Activated T-helper 1 cell treated with anti-CD3 and anti-CD28 coated beads, Interleukin-2, amount 50 U/mL, for 16 hours (primary cell): ENCODE measurements at regions not wholly inside any gene's neighbourhood (a gene's known extent, or its start where the extent isn't known, plus 50 kb on each side); places are given as distances from the start of the nearest gene placed in this dataset.

Experiments used
- DNase-seq, 2 donors: peaks; one replicate each; pipeline ENCODE4 v3.0.0-alpha.2; 2020; ENCODE audit warnings: low read depth in 1 of 2, low spot score in 1 of 2

DNA sequence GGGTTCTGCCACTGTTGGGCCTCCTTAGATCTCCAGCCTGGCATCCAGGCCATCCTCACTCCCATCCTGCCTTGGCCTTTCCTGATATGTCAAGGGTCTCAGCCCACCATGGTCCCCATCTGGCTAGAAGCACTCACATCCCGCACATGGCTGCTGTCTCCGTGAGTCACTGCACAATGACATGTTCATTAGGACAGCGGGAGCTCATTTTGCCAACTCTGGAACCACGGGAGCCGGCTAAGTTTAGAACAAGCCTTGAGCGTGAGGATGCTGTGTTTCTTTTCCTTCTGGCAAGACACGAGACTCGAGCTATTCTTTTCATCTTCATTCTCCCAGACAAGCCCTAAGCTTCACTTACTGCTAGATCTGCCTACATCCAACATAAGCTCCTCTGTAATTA lies 65.7 kb upstream of the KSR1 start:
- no peak for DNase-seq

DNA sequence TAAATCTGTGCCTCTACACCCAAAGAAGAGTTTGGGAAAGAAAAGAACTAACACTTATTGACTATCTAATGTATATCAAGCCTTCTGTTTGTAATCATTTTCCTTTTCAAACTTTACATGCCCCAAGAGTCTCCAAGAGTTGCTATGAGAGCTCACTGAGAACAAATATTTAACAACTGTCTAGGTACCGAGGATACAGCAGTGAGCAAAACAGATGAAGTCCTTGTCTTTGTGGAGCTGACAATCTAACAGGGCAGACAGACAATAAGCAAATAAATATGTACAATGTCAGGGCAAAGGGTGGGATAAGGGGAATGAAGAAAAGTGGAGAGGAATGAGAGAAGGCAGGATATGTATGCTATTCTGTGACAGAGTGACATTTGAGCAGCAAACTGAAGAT lies 64.8 kb upstream of the KSR1 start:
- no peak for DNase-seq

DNA sequence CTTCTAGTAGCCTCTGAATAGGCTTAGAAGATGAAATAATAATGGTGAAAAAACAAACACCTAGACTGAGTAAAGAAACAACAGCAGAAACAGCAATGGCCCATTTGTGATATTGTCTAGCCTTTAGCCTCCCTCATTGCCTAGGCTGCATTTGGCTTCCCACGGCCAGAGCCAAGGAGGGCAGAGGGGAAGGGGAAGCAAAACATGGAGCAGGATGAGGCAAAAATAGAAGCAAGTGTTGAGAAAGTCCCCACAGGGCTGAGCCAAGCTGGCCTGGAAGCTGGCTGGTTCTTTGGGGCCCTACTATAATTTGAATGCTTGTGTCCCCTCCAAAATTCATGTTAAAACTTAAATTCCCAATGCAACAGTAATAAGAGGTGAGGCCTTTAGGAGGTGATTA lies 60.2 kb upstream of the KSR1 start:
- no peak for DNase-seq

- no peak for DNase-seq
Measured at GRCh38 chr17:27396941-27397340, 59.3 kb upstream of the KSR1 start.

GRCh38 chr17:27398691-27399090 lies 57.6 kb upstream of the KSR1 start:
- DNase-seq = no peak

DNA sequence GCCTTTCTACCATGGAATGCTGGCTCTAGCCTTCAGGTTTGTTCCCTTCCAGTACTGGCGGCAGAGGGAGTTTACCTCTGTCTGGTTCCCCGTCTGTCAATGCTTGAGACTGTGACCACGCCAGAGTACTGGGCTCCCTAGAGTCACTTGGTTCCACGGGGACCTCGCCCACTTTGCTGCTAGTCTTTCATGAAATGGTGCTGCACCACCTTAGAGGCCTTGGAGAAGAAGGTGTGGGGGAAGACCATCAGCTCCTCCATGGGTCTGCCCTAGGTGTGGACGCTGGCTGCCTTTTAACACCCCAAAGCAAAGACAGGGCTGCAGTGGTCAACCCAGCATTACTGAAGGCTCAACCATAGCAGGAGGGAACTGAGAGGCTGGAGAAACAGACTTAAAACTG lies 55.3 kb upstream of the KSR1 start:
- no peak for DNase-seq

GRCh38 chr17:27402943-27403342 lies 53.3 kb upstream of the KSR1 start:
- no peak for DNase-seq

- DNase-seq = no peak
Measured at GRCh38 chr17:27403480-27404005, 52.7 kb upstream of the KSR1 start.

- DNase-seq = no peak
Measured at GRCh38 chr17:27404676-27405075, 51.6 kb upstream of the KSR1 start.
